Prostate gland (tissue), 2 donors: ENCODE measurements at regions not wholly inside any gene's neighbourhood (a gene's known extent, or its start where the extent isn't known, plus 50 kb on each side); places are given as distances from the start of the nearest gene placed in this dataset.

ENCODE experiments used
- CTCF ChIP-seq, 4 experiments: fragments of 200-600 bp in 2 of 4; fragments of 450-650 bp in 2 of 4; sonication (generic) in 2 of 4; IDR thresholded peaks; 1 replicate in 3 of 4; 2 replicates in 1 of 4; pipeline ENCODE4 v1.5.1; 2016 to 2019; ENCODE audit warnings: antibody characterized with exemption in 4 of 4, mild to moderate bottlenecking in 2 of 4, moderate library complexity in 2 of 4
- POLR2A ChIP-seq: fragments of 450-650 bp; IDR thresholded peaks from one replicate; pipeline ENCODE4 v1.6.1; 2016; ENCODE audit warnings: antibody characterized with exemption, mild to moderate bottlenecking

- TF ChIP-seq POLR2A (no peak), CTCF (IDR thresholded peaks at IDR 0.05) (no peak)
Observed at GRCh38 chr10:121357401-121357800, 240.8 kb downstream of the FGFR2 start.
